HG03066 (cell line): ENCODE measurements at regions not wholly inside any gene's neighbourhood (a gene's known extent, or its start where the extent isn't known, plus 50 kb on each side); places are given as distances from the start of the nearest gene placed in this dataset.

ENCODE experiments used
- ATAC-seq: cut with Tn5 transposase; IDR thresholded peaks from one replicate; pipeline ENCODE4 v1.9.1; 2021; ENCODE audit warnings: low read depth; ENCODE audit not compliant: unreplicated experiment

DNA sequence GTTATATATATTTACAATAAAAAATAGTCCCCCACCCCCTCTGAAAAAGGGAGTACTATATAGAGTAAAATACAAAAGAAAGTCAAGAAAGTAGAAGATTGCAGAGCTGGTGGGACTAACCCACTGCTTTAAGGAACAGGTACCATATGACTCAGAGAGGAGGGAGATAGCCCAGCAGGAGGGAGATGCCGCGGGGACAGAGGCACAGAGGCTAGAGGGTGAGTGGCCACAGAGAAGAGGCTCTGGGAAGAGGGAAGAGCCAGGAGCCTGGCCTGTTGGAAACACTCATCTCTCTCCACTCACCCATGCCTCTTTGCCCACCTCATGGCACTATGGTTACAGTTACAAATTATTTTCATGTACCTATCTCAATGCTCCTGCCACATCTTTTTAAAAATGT is 53.6 kb upstream of the LYVE1 start:
- no peak for ATAC-seq

GRCh38 chr11:10619131-10619680 is 50.7 kb upstream of the LYVE1 start:
- ATAC-seq = no peak

GRCh38 chr11:10618490-10618889 is 50.0 kb upstream of the LYVE1 start:
- no peak for ATAC-seq
